Progenitor cell of endocrine pancreas (in vitro differentiated cells): ENCODE measurements at regions not wholly inside any gene's neighbourhood (a gene's known extent, or its start where the extent isn't known, plus 50 kb on each side); places are given as distances from the start of the nearest gene placed in this dataset.

ENCODE experiments used
- DNase-seq: peaks from one replicate; pipeline ENCODE4 v3.0.0; 2021; ENCODE audit warnings: low spot score; ENCODE audit not compliant: unreplicated experiment
- H3K27ac Mint-ChIP-seq: 2 replicates; pipeline ENCODE4 v1.8.0; 2021; ENCODE audit warnings: mild to moderate bottlenecking, moderate library complexity, mixed read lengths
- H3K27me3 Mint-ChIP-seq: 2 replicates; pipeline ENCODE4 v1.8.0; 2021; ENCODE audit warnings: mixed read lengths
- H3K36me3 Mint-ChIP-seq: 2 replicates; pipeline ENCODE4 v1.8.0; 2022; ENCODE audit warnings: mixed read lengths; ENCODE audit not compliant: insufficient read depth
- H3K4me1 Mint-ChIP-seq: 2 replicates; pipeline ENCODE4 v1.8.0; 2021; ENCODE audit warnings: low read depth, mixed read lengths
- H3K4me3 Mint-ChIP-seq: 2 replicates; pipeline ENCODE4 v1.8.0; 2021; ENCODE audit warnings: low read depth, mild to moderate bottlenecking, moderate library complexity, mixed read lengths
- H3K9me3 Mint-ChIP-seq: 2 replicates; pipeline ENCODE4 v1.8.0; 2021; ENCODE audit warnings: low read depth, mixed read lengths
- CTCF ChIP-seq: fragments of 200-600 bp; sonication (generic); IDR thresholded peaks from one replicate; pipeline ENCODE4 v1.5.0; 2021; ENCODE audit warnings: antibody characterized with exemption, mild to moderate bottlenecking; ENCODE audit not compliant: unreplicated experiment

DNA sequence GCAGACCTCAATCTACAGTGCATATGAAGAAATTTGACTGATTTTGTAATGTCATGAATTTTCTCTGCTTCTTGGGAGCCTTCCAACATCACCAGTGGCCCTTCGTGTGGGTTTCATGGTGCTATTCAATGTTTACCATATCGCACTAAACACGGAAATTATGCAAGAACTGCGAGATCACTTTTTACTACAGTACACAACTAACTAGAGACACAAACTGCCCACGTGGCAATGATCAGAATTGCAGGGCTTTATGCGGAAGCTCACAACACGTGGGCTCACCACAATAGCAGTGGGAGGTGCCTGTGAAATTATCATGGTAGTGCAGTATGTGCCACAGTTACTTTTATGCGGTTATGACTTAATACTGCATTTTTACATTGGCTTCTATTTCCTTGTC is 449.7 kb upstream of the KLF6 start:
- Mint-ChIP-seq H3K36me3 (no peaks in the 10 kb centered on the region), H3K4me3 (no peak overlapping the region), H3K9me3 (peaks cover 13% of the 10 kb centered on the region), H3K4me1 (no peaks in the 10 kb centered on the region), H3K27me3 (no peaks in the 10 kb centered on the region), H3K27ac (no peak overlapping the region)
- TF ChIP-seq CTCF = no peak
- no peak for DNase-seq

DNA sequence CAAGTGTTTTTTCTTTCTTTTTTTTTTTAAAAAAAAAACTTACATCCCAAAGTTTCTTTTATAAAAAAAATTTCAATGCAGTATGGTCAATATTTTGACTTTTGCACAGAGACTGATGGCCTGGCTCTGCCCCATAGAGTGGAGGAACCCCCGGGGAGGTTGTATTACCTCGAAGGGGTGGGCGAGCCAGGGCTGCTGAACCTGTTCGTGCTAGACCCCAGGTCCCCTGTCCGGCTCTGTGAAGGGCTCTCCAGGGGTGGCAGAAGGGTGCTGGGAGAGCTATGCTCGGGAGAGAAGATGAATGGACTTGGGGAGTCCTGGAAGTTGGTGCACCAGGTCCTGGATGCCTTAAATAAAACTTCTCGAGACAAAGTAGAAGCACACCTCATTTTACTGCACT is 446.4 kb upstream of the KLF6 start:
- Mint-ChIP-seq H3K36me3 (no peaks in the 10 kb centered on the region), H3K27ac (no peak overlapping the region), H3K27me3 (no peaks in the 10 kb centered on the region), H3K4me3 (no peak overlapping the region), H3K9me3 (peaks cover 6% of the 10 kb centered on the region), H3K4me1 (no peaks in the 10 kb centered on the region)
- no peak for TF ChIP-seq CTCF
- DNase-seq = no peak

DNA sequence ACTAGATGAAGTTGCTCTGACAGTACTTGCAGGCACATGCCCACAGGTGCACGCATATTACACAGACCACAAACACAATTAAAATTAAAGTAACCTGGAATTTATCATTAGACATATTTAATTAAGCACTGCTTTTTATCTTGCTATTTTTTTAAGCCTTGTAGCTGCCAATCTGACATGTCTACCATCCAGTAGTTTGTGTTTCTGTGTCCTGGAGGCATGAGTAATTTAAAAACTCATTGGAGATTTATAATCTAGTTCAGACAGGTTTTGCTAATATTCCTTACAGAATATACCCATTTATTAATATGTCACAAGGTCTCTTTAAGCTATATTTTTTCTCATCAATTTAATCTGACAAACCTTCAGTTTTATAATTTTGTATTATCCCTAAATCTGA is 445.0 kb upstream of the KLF6 start:
- Mint-ChIP-seq H3K27me3 (no peaks in the 10 kb centered on the region), H3K4me3 (no peak overlapping the region), H3K9me3 (no peaks in the 10 kb centered on the region), H3K36me3 (no peaks in the 10 kb centered on the region), H3K27ac (no peak overlapping the region), H3K4me1 (no peaks in the 10 kb centered on the region)
- TF ChIP-seq CTCF = no peak
- DNase-seq = no peak

- no peak overlapping the region for H3K4me3 Mint-ChIP-seq
- H3K27me3 Mint-ChIP-seq = no peaks in the 10 kb centered on the region
- no peak overlapping the region for H3K27ac Mint-ChIP-seq
- no peaks in the 10 kb centered on the region for H3K9me3 Mint-ChIP-seq
- H3K4me1 Mint-ChIP-seq = no peaks in the 10 kb centered on the region
- no peak for TF ChIP-seq CTCF
- no peak for DNase-seq
- H3K36me3 Mint-ChIP-seq = no peaks in the 10 kb centered on the region
Measured at GRCh38 chr10:4229106-4229505, 444.1 kb upstream of the KLF6 start.

DNA sequence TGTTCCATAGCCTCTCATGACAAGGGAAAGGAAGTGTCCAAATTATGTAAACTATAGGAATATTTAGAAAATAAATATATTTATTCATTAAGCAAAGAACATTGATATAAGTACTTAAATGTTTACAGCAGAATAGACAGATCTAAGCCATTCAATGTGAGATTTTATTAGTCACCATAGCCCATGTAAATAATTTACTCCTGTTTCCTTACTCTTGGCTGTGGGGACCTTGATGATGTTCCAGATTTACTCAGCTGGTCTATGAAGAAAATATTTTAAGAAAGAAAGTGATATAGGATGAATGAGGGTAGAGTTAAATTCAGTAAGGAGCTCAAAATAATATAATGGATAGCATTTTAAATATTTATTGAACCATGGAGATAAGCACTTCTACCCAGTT is 442.6 kb upstream of the KLF6 start:
- no peak for TF ChIP-seq CTCF
- DNase-seq = no peak
- Mint-ChIP-seq H3K9me3 (no peaks in the 10 kb centered on the region), H3K27ac (no peak overlapping the region), H3K36me3 (no peaks in the 10 kb centered on the region), H3K27me3 (no peaks in the 10 kb centered on the region), H3K4me1 (no peaks in the 10 kb centered on the region), H3K4me3 (no peak overlapping the region)
